ENCODE measurements at regions not wholly inside any gene's neighbourhood (a gene's known extent, or its start where the extent isn't known, plus 50 kb on each side); places are given as distances from the start of the nearest gene placed in this dataset.

DNA sequence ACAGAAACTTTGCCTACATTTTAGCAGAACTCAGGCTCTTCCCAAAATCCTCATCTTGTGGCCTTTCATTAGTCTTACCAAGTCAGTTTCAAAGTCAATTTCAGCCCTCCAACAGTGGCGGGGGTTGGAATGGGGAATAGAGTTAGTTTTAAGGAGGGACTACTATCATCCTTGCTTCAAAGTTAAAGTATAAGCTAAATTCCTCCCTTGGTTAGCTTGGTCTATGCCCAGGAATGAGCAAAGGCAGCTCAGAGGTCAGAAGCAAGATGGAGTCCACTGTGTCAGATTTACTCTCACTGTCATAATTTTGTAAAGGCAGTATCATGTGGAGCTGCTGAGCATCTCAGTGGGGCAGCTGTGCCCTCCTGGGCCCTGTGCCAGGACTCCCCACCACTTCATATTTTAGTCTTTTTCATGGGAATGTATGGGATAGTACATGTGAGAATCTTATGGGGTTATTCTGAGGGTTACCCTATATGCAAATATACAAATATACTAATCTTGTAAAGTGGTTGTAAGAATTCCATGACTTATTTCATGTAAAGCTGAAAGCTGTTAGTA is 145.2 kb upstream of the MMADHC start:
- H3K4me1 ChIP-seq (ENCODE audit: control insufficient read depth in 1 of 2, insufficient read depth in 2 of 2, low read length in 2 of 2) = peaks cover 0 to 6% of the 10 kb centered on the region in 2 experiments; a peak in 2 of 4 replicates
- H3K4me3 ChIP-seq (replicated peaks in 1 of 2; ENCODE audit: low read depth in 1 of 2, low read length in 2 of 2) = no peak overlapping the region
- H3K4me2 ChIP-seq (ENCODE audit: low read length) = no peak overlapping the region
- no peak for TF ChIP-seq EZH2phosphoT487 (IDR thresholded peaks at IDR 0.05; ENCODE audit: borderline replicate concordance)
- TF ChIP-seq POLR2A (IDR thresholded peaks at IDR 0.05; ENCODE audit: borderline replicate concordance, extremely low read depth, insufficient read depth, insufficient read length) = no peak
- TF ChIP-seq RAD21 (IDR thresholded peaks at IDR 0.05; ENCODE audit: low read depth) = no peak
- no peak for TF ChIP-seq SRF (IDR thresholded peaks at IDR 0.05; ENCODE audit: low read depth)
- TF ChIP-seq YY1 (IDR thresholded peaks at IDR 0.05; ENCODE audit: extremely low read depth, insufficient replicate concordance, low read depth, low read length) = no peak
- no peak for TF ChIP-seq FOSL1 (IDR thresholded peaks at IDR 0.05; ENCODE audit: low read depth)
- no peak overlapping the region for H3K27ac ChIP-seq (ENCODE audit: low read depth, low read length)
- POLR2A ChIA-PET = no interaction called here
- intact Hi-C loops (cut with micrococcal nuclease) = no loop called here
- CTCF ChIA-PET = no interaction called here
- no peaks in the 10 kb centered on the region for H4K20me1 ChIP-seq (ENCODE audit: insufficient read depth)
- H2AFZ ChIP-seq (ENCODE audit: low read depth, low read length, poor library complexity, severe bottlenecking) = no peak overlapping the region
- H3K9ac ChIP-seq (ENCODE audit: low read length) = no peak overlapping the region
- RAD21 ChIA-PET (ENCODE audit: low non-redundant PET in 1 of 2, low total read pairs in 2 of 2, uncharacterized antibody in 2 of 2, unreplicated experiment in 2 of 2) = no interaction called here
- DNase-seq (ENCODE audit: low read depth, low spot score) (no peak), ATAC-seq (no peak)
- no peaks in the 10 kb centered on the region for H3K27me3 ChIP-seq (ENCODE audit: insufficient read depth, low read length)
- H3K9me3 ChIP-seq (ENCODE audit: control insufficient read depth in 1 of 2, insufficient read depth in 1 of 2, low read depth in 1 of 2, low read length in 2 of 2) = no peaks in the 10 kb centered on the region
- H3K9me2 ChIP-seq (ENCODE audit: insufficient read depth) = no peaks in the 10 kb centered on the region
- no TSS peak for BruUV-seq (replicated peaks)
- no peaks in the 10 kb centered on the region for H3K79me2 ChIP-seq (ENCODE audit: insufficient read depth, low read length)
- H3K36me3 ChIP-seq (ENCODE audit: control insufficient read depth in 1 of 2, insufficient read depth in 2 of 2, low read length in 2 of 2) = no peaks in the 10 kb centered on the region

- no peaks in the 10 kb centered on the region for H3K36me3 ChIP-seq (ENCODE audit: control insufficient read depth in 1 of 2, insufficient read depth in 2 of 2, low read length in 2 of 2)
- H3K4me3 ChIP-seq (replicated peaks in 1 of 2; ENCODE audit: low read depth in 1 of 2, low read length in 2 of 2) = no peak overlapping the region
- no peaks in the 10 kb centered on the region for H3K9me2 ChIP-seq (ENCODE audit: insufficient read depth)
- no peaks in the 10 kb centered on the region for H4K20me1 ChIP-seq (ENCODE audit: insufficient read depth)
- intact Hi-C loops (cut with micrococcal nuclease) = no loop called here
- POLR2A ChIA-PET = no interaction called here
- H3K27ac ChIP-seq (ENCODE audit: low read depth, low read length) = no peak overlapping the region
- H2AFZ ChIP-seq (ENCODE audit: low read depth, low read length, poor library complexity, severe bottlenecking) = peak overlapping the region; percentile 58
- RAD21 ChIA-PET (ENCODE audit: low non-redundant PET in 1 of 2, low total read pairs in 2 of 2, uncharacterized antibody in 2 of 2, unreplicated experiment in 2 of 2) = no interaction called here
- peaks cover 0 to 6% of the 10 kb centered on the region in 2 experiments; a peak in 2 of 4 replicates for H3K4me1 ChIP-seq (ENCODE audit: control insufficient read depth in 1 of 2, insufficient read depth in 2 of 2, low read length in 2 of 2)
- no peak overlapping the region for H3K4me2 ChIP-seq (ENCODE audit: low read length)
- H3K79me2 ChIP-seq (ENCODE audit: insufficient read depth, low read length) = no peaks in the 10 kb centered on the region
- no TSS peak for BruUV-seq (replicated peaks)
- H3K9me3 ChIP-seq (ENCODE audit: control insufficient read depth in 1 of 2, insufficient read depth in 1 of 2, low read depth in 1 of 2, low read length in 2 of 2) = no peaks in the 10 kb centered on the region
- ATAC-seq (no peak), DNase-seq (ENCODE audit: low read depth, low spot score) (no peak)
- TF ChIP-seq EZH2 (IDR thresholded peaks at IDR 0.05) = no peak
- TF ChIP-seq, protein P1, sequence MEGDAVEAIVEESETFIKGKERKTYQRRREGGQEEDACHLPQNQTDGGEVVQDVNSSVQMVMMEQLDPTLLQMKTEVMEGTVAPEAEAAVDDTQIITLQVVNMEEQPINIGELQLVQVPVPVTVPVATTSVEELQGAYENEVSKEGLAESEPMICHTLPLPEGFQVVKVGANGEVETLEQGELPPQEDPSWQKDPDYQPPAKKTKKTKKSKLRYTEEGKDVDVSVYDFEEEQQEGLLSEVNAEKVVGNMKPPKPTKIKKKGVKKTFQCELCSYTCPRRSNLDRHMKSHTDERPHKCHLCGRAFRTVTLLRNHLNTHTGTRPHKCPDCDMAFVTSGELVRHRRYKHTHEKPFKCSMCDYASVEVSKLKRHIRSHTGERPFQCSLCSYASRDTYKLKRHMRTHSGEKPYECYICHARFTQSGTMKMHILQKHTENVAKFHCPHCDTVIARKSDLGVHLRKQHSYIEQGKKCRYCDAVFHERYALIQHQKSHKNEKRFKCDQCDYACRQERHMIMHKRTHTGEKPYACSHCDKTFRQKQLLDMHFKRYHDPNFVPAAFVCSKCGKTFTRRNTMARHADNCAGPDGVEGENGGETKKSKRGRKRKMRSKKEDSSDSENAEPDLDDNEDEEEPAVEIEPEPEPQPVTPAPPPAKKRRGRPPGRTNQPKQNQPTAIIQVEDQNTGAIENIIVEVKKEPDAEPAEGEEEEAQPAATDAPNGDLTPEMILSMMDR (IDR thresholded peaks at IDR 0.05 in 2 of 3, conservative IDR thresholded peaks at IDR 0.05 in 1 of 3; ENCODE audit: borderline replicate concordance in 1 of 3, insufficient read depth in 1 of 3, low read depth in 2 of 3, low read length in 2 of 3) = no peak
- TF ChIP-seq FOSL1 (IDR thresholded peaks at IDR 0.05; ENCODE audit: low read depth) = 0 out of 2 replicates have a peak, but pooled peaks have one; percentile 6
- H3K27me3 ChIP-seq (ENCODE audit: insufficient read depth, low read length) = no peaks in the 10 kb centered on the region
- H3K9ac ChIP-seq (ENCODE audit: low read length) = no peak overlapping the region
- CTCF ChIA-PET = no interaction called here
Measured at GRCh38 chr2:149732001-149732685, 144.6 kb upstream of the MMADHC start.
